GM18861 (cell line): ENCODE measurements at regions not wholly inside any gene's neighbourhood (a gene's known extent, or its start where the extent isn't known, plus 50 kb on each side); places are given as distances from the start of the nearest gene placed in this dataset.
A peak's percentile ranks its signal among the peaks of the same experiment; 100 is the strongest.
"Not testable (repeated sequence)": the region's sequence is repeated elsewhere in the genome, so short reads cannot be mapped to it uniquely, and the experiment has no call there.

Experiments
- ATAC-seq: cut with Tn5 transposase; IDR thresholded peaks from one replicate; pipeline ENCODE4 v1.9.1; 2021; ENCODE audit not compliant: unreplicated experiment

GRCh38 chr10:9550810-9551209 is 1466.9 kb upstream of the CELF2 start:
- ATAC-seq, result no peak

GRCh38 chr10:9554321-9554720 is 1463.4 kb upstream of the CELF2 start:
- ATAC-seq, result no peak

- ATAC-seq, result no peak
Observed at GRCh38 chr10:9560976-9561375, 1456.7 kb upstream of the CELF2 start.

- ATAC-seq, result no peak
Observed at GRCh38 chr10:9561821-9562505, 1455.7 kb upstream of the CELF2 start.

- ATAC-seq, result no peak
Observed at GRCh38 chr10:9577746-9578145, 1439.9 kb upstream of the CELF2 start.

GRCh38 chr10:9579110-9579705 is 1438.5 kb upstream of the CELF2 start:
- no peak for ATAC-seq

GRCh38 chr10:9582803-9583202 is 1434.9 kb upstream of the CELF2 start:
- not testable (repeated sequence) for ATAC-seq

GRCh38 chr10:9596368-9596920 is 1421.2 kb upstream of the CELF2 start:
- ATAC-seq, result no peak

GRCh38 chr10:9602998-9603397 is 1414.7 kb upstream of the CELF2 start:
- no peak for ATAC-seq

GRCh38 chr10:9603972-9604371 is 1413.7 kb upstream of the CELF2 start:
- ATAC-seq, result no peak

- no peak for ATAC-seq
Observed at GRCh38 chr10:9605231-9605630, 1412.4 kb upstream of the CELF2 start.

- ATAC-seq, result no peak
Observed at GRCh38 chr10:9608602-9609001, 1409.1 kb upstream of the CELF2 start.

- peak; percentile 78 for ATAC-seq
Observed at GRCh38 chr10:9613338-9614075, 1404.2 kb upstream of the CELF2 start.

GRCh38 chr10:9615189-9615588 is 1402.5 kb upstream of the CELF2 start:
- ATAC-seq, result no peak

GRCh38 chr10:9621216-9621615 is 1396.5 kb upstream of the CELF2 start:
- no peak for ATAC-seq

- no peak for ATAC-seq
Observed at GRCh38 chr10:9625304-9625703, 1392.4 kb upstream of the CELF2 start.

GRCh38 chr10:9634466-9634865 is 1383.2 kb upstream of the CELF2 start:
- ATAC-seq, result no peak

GRCh38 chr10:9635691-9636090 is 1382.0 kb upstream of the CELF2 start:
- ATAC-seq, result no peak

- no peak for ATAC-seq
Observed at GRCh38 chr10:9636216-9636615, 1381.5 kb upstream of the CELF2 start.

GRCh38 chr10:9643782-9644181 is 1373.9 kb upstream of the CELF2 start:
- no peak for ATAC-seq

GRCh38 chr10:9645404-9645803 is 1372.3 kb upstream of the CELF2 start:
- no peak for ATAC-seq
